ENCODE measurements at regions not wholly inside any gene's neighbourhood (a gene's known extent, or its start where the extent isn't known, plus 50 kb on each side); places are given as distances from the start of the nearest gene placed in this dataset.

- no peak for DNase-seq
These were observed 1077.0 kb downstream of the LRFN5 start for GRCh38 chr14:42683707-42684106.

- DNase-seq = no peak
These were observed 1070.0 kb downstream of the LRFN5 start for GRCh38 chr14:42676636-42677035.

DNA sequence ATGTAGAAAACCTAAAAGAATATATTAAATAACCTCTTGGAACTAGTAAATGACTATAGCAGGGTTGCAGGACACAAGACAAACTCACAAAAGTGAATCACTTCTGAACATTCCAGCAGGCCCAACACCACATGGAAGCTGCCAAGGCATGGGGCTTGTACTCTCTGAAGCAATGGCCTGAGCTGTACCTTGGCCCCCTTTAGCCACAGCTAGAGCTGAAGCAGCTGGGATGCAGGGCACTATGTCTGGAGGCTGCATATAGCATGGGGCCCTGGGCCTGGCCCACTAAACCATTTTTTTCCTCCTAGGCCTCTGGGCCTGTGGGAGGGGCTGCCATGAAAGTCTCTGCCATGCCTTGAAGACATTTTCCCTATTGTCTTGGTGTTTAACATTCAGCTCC lies 1067.3 kb downstream of the LRFN5 start:
- no peak for DNase-seq

GRCh38 chr14:42671636-42672035 lies 1065.0 kb downstream of the LRFN5 start:
- DNase-seq = no peak

GRCh38 chr14:42665083-42665482 lies 1058.4 kb downstream of the LRFN5 start:
- DNase-seq = no peak

DNA sequence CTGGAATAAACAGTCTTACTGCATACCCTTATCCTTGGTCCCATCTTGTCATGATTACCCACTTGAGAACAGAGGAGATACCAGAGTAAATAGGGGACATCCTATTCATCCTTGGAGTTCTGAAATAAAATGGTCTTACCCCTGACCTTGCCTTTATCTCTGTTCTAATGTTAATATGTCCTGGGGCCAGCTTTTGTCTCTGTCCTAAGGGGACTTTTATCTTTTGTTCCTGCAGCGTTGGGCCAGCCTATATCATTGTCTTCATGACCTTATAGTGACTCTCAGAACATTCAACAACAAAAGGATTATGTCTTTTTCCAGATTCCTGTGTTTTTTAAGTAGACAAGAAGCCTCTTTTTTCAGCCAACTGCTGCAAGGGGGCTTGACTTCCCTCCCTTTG lies 1057.5 kb downstream of the LRFN5 start:
- DNase-seq = no peak

DNA sequence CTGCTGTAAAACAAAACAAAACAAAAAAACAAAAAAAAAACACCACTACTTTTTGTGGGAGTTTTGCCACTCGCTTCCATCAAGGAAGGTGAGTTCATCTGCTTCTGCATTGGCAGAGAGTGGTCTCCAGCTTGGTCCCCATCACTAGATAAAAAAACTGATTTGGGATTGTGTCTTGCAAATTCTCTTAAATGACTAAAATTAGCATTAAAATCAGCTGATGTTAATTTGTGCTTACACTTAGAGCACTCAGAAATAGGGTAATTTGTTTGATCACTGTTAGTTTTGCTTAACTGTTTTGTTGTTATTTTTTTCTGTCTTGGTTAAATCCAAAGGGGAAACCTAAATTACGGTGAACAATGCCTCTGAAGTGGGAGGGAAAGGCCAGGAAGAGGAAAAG lies 1048.0 kb downstream of the LRFN5 start:
- DNase-seq = no peak

DNA sequence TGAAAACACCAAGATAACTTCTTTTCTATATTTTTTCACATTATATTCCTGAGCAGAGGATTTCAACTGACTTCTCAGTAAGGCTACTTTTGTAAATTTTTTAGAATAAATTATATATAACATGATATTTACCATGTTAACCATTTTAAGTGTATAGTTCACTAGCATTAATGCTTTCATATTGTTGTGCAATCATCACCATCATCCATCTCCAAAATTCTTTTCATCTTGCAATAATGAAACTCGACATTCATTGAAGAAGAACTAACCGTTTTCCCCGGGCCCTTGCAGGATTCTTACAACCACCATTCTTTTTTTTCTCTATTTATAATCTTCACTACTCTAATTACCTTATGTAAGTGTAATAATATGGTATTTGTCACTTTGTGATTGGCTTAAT lies 1036.1 kb downstream of the LRFN5 start:
- DNase-seq = no peak

- DNase-seq = no peak
These were observed 1026.9 kb downstream of the LRFN5 start for GRCh38 chr14:42633504-42634095.

DNA sequence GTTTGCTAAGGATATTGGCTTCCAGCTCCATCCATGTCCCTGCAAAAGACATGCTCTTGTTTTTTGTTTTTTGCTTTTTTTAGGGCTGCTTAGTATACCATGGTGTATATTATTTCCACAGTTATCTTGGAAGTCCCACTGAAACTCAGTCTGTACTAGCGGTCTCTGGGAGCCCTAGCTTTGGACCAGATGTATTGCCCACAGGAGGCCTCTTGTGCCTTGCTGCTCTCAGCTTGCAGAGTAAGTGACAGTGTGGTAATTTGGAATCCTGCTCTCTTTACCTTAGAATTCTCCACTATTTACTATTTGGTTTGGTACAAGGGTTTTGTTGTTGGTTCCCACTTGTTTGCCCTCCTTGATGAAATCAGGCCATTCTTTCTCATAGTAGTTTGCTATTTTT lies 1022.9 kb downstream of the LRFN5 start:
- no peak for DNase-seq

GRCh38 chr14:42628602-42629001 lies 1021.9 kb downstream of the LRFN5 start:
- no peak for DNase-seq

GRCh38 chr14:42626986-42627385 lies 1020.3 kb downstream of the LRFN5 start:
- no peak for DNase-seq

- no peak for DNase-seq
These were observed 1018.5 kb downstream of the LRFN5 start for GRCh38 chr14:42624980-42625761.

DNA sequence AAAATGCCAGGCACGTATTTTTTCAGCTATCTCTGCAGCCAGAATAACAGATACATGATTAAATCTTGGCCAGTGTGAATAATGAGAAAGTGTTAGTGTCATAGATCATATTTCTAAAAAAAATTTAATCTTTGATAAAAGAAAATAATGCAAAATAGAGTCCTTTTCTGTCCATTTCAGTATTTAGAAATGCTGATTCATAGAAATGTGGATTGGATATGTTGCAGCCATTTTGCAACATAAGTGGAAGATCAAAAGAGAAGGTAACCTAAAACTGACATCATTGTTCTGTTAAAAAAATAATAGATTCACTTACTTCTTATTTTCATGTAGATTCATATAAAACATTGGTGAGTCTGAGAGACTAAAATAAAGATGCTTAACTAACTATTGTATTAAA lies 1010.3 kb downstream of the LRFN5 start:
- DNase-seq = no peak

GRCh38 chr14:42606839-42607238 lies 1000.2 kb downstream of the LRFN5 start:
- no peak for DNase-seq

- no peak for DNase-seq
These were observed 995.7 kb downstream of the LRFN5 start for GRCh38 chr14:42602336-42602845.

DNA sequence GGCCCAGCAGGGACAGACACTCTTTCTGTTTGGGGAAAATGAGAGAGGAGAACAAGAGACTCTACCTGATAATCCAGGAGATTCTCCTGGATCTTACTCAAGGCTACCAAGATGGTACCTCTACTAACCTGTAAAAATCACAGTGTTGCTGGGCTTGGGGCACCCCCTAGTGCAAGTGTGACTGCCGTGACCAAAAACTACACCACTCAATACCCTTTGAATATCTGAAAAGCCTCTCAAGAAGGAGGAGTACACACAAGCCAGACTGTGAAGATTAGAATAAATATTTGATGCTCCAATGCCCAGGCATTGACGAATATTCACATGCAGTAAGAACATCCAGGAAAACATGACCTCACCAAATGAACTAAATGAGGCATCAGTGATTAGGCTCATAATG lies 965.4 kb downstream of the LRFN5 start:
- DNase-seq = no peak

GRCh38 chr14:42569227-42569626 lies 962.6 kb downstream of the LRFN5 start:
- no peak for DNase-seq

DNA sequence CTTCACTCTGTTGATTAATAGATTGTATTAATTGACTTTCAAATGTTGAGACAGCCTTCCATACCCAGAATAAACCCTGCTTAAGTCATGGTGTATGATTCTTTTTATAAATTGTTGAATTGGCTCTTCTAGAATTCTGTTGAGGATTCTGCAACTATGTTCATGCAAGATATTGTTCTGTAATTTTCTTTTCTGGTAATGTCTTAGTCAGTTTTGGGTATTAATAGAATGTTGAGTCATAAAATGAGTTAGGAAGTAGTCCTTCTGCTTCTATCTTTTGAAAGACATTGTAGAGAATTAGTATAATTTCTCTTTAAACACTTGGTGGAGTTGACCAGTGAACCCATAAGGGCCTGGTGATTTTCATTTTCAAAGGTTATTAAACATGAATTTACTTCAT lies 958.9 kb downstream of the LRFN5 start:
- no peak for DNase-seq

GRCh38 chr14:42563313-42563712 lies 956.6 kb downstream of the LRFN5 start:
- DNase-seq = no peak

GRCh38 chr14:42556551-42556950 lies 949.9 kb downstream of the LRFN5 start:
- DNase-seq = no peak

DNA sequence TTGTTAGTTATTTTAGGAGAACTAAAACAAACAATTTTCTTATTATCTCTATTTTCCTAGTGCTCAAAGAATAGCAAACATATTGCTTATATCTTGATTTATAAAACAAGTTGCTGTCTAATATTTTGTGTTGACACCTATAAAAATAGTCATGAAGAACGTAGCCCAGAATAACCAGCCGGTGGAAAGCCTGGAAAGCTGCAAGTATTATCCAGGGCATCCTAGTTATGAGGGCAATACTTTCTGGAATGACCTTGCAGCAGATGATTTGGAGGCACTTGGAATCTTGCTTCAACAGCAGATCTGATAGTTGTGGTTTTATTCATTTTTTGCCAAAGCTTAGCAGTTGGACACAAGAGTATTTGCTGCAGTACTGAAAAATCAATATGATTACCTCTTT lies 948.7 kb downstream of the LRFN5 start:
- no peak for DNase-seq

DNA sequence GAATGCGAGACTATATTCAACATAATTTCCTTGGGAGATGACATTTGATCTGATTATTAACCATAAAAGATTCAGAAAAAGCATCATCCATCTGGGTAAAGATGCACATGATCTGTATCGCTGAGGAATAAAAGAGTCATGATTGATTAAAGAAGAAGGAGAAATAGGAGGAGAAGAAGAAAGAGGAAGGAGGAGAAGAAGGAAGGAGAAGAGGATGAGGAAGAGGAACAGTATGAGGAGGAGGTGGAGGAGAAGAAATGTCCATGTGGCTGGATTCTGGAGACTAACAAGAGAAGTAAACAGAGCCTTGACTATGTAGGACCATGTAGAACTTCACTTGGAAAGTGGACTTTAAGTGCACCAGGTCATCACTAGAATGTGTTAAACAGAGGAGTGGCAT lies 947.4 kb downstream of the LRFN5 start:
- DNase-seq = no peak

DNA sequence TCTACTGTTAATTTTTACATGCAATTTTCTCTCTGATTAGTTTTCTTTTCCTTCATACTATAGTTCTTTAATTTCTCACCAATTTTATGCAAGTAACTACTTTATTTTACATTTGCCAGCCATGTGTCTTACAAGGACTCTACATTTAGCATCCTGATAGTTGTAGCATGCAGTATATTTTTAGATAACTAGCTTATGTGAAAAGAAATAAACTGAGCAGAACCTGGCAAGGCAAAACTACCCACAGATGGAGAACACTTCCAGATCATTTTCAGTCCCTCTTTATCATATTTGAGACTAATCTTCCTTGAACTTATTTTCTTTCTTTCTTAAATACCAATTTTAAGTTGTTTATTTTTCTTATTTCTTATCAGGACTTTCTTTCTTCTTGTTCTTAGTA lies 943.6 kb downstream of the LRFN5 start:
- no peak for DNase-seq

- no peak for DNase-seq
These were observed 941.7 kb downstream of the LRFN5 start for GRCh38 chr14:42548349-42548748.

Data from activated CD4-positive, alpha-beta T cell treated with anti-CD3 and anti-CD28 coated beads, Interleukin-2, Interleukin-6, amounts not matched to agents 100 ng/mL and 50 ng/mL, durations not matched to agents 16 hours and 8 hours (primary cell).